IPS-15b (cell line): ENCODE measurements at regions not wholly inside any gene's neighbourhood (a gene's known extent, or its start where the extent isn't known, plus 50 kb on each side); places are given as distances from the start of the nearest gene placed in this dataset.
"Not testable (repeated sequence)": the region's sequence is repeated elsewhere in the genome, so short reads cannot be mapped to it uniquely, and the experiment has no call there.

Experiments
- H3K27me3 ChIP-seq: one replicate; pipeline ENCODE4 v1.6.1; 2013; ENCODE audit warnings: low read length; ENCODE audit not compliant: control insufficient read depth, insufficient read depth
- H3K36me3 ChIP-seq: one replicate; pipeline ENCODE4 v1.6.1; 2013; ENCODE audit warnings: low read length; ENCODE audit not compliant: control insufficient read depth, insufficient read depth
- H3K4me1 ChIP-seq: one replicate; pipeline ENCODE4 v1.6.1; 2013; ENCODE audit warnings: mild to moderate bottlenecking, low read length; ENCODE audit not compliant: control insufficient read depth, insufficient read depth
- H3K4me3 ChIP-seq: one replicate; pipeline ENCODE4 v1.5.1; 2013; ENCODE audit warnings: low read depth, low read length
- H3K9ac ChIP-seq: one replicate; pipeline ENCODE4 v1.6.1; 2013; ENCODE audit warnings: low read depth, mild to moderate bottlenecking, low read length
- H3K9me3 ChIP-seq: one replicate; pipeline ENCODE4 v1.6.1; 2013; ENCODE audit warnings: mild to moderate bottlenecking, low read length; ENCODE audit not compliant: control insufficient read depth, insufficient read depth

- Histone ChIP-seq H3K4me1 (peaks cover 12% of the 10 kb centered on the region), H3K36me3 (no peaks in the 10 kb centered on the region), H3K9ac (no peak overlapping the region)
These were observed 757.3 kb downstream of the SI start for GRCh38 chr3:164320962-164321361.

GRCh38 chr3:164306042-164306441, 772.3 kb downstream of the SI start:
- Histone ChIP-seq H3K4me1 (no peaks in the 10 kb centered on the region), H3K4me3 (no peak overlapping the region), H3K36me3 (no peaks in the 10 kb centered on the region), H3K27me3 (no peaks in the 10 kb centered on the region), H3K9ac (no peak overlapping the region), H3K9me3 (no peaks in the 10 kb centered on the region)

More at GRCh38 chr3:164320962-164321361, 757.3 kb downstream of the SI start:
- Histone ChIP-seq H3K4me3 (no peak overlapping the region), H3K27me3 (no peaks in the 10 kb centered on the region), H3K9me3 (no peaks in the 10 kb centered on the region)

GRCh38 chr3:164303894-164304293, 774.4 kb downstream of the SI start:
- H3K4me3 ChIP-seq: no peak overlapping the region
- H3K9ac ChIP-seq: no peak overlapping the region
- H3K9me3 ChIP-seq: no peaks in the 10 kb centered on the region
- no peaks in the 10 kb centered on the region for H3K4me1 ChIP-seq
- H3K27me3 ChIP-seq: no peaks in the 10 kb centered on the region
- H3K36me3 ChIP-seq: no peaks in the 10 kb centered on the region

- H3K4me1 ChIP-seq: no peaks in the 10 kb centered on the region
- H3K36me3 ChIP-seq: no peaks in the 10 kb centered on the region
- H3K9me3 ChIP-seq: no peaks in the 10 kb centered on the region
- H3K27me3 ChIP-seq: no peaks in the 10 kb centered on the region
- no peak overlapping the region for H3K4me3 ChIP-seq
- H3K9ac ChIP-seq: no peak overlapping the region
These were observed 775.7 kb downstream of the SI start for GRCh38 chr3:164302622-164303021.

- H3K36me3 ChIP-seq, H3K27me3 ChIP-seq, H3K9ac ChIP-seq, H3K9me3 ChIP-seq, H3K4me3 ChIP-seq, H3K4me1 ChIP-seq: not testable (repeated sequence)
These were observed 786.8 kb downstream of the SI start for GRCh38 chr3:164291486-164291885.

- no peaks in the 10 kb centered on the region for H3K9me3 ChIP-seq
- no peak overlapping the region for H3K4me3 ChIP-seq
- H3K9ac ChIP-seq: no peak overlapping the region
- no peaks in the 10 kb centered on the region for H3K27me3 ChIP-seq
- no peaks in the 10 kb centered on the region for H3K36me3 ChIP-seq
- no peaks in the 10 kb centered on the region for H3K4me1 ChIP-seq
These were observed 799.7 kb downstream of the SI start for GRCh38 chr3:164278550-164278949.

GRCh38 chr3:164267053-164267452, 811.2 kb downstream of the SI start:
- H3K4me3 ChIP-seq: no peak overlapping the region
- no peaks in the 10 kb centered on the region for H3K4me1 ChIP-seq
- no peaks in the 10 kb centered on the region for H3K9me3 ChIP-seq
- no peaks in the 10 kb centered on the region for H3K36me3 ChIP-seq
- no peak overlapping the region for H3K9ac ChIP-seq
- no peaks in the 10 kb centered on the region for H3K27me3 ChIP-seq

GRCh38 chr3:164250923-164251322, 827.4 kb downstream of the SI start:
- no peaks in the 10 kb centered on the region for H3K9me3 ChIP-seq
- no peaks in the 10 kb centered on the region for H3K27me3 ChIP-seq
- no peaks in the 10 kb centered on the region for H3K36me3 ChIP-seq
- H3K9ac ChIP-seq: no peak overlapping the region
- H3K4me3 ChIP-seq: no peak overlapping the region
- no peaks in the 10 kb centered on the region for H3K4me1 ChIP-seq

- Histone ChIP-seq H3K36me3 (no peaks in the 10 kb centered on the region), H3K9ac (no peak overlapping the region), H3K27me3 (no peaks in the 10 kb centered on the region), H3K9me3 (no peaks in the 10 kb centered on the region), H3K4me3 (no peak overlapping the region), H3K4me1 (no peaks in the 10 kb centered on the region)
These were observed 841.4 kb downstream of the SI start for GRCh38 chr3:164236851-164237250.

- Histone ChIP-seq H3K9ac (no peak overlapping the region), H3K4me3 (no peak overlapping the region), H3K4me1 (no peaks in the 10 kb centered on the region), H3K36me3 (no peaks in the 10 kb centered on the region), H3K27me3 (no peaks in the 10 kb centered on the region), H3K9me3 (no peaks in the 10 kb centered on the region)
These were observed 842.8 kb downstream of the SI start for GRCh38 chr3:164235289-164236028.

GRCh38 chr3:164233951-164234350, 844.3 kb downstream of the SI start:
- H3K4me3 ChIP-seq: no peak overlapping the region

GRCh38 chr3:164231718-164232117, 846.6 kb downstream of the SI start:
- Histone ChIP-seq H3K4me1 (no peaks in the 10 kb centered on the region), H3K36me3 (no peaks in the 10 kb centered on the region), H3K9ac (no peak overlapping the region), H3K9me3 (no peaks in the 10 kb centered on the region), H3K4me3 (no peak overlapping the region), H3K27me3 (no peaks in the 10 kb centered on the region)

More at GRCh38 chr3:164233951-164234350, 844.3 kb downstream of the SI start:
- Histone ChIP-seq H3K9ac (no peak overlapping the region), H3K9me3 (no peaks in the 10 kb centered on the region), H3K36me3 (no peaks in the 10 kb centered on the region), H3K4me1 (no peaks in the 10 kb centered on the region), H3K27me3 (no peaks in the 10 kb centered on the region)
